Fibroblast of upper back skin (primary cell): ENCODE measurements at regions not wholly inside any gene's neighbourhood (a gene's known extent, or its start where the extent isn't known, plus 50 kb on each side); places are given as distances from the start of the nearest gene placed in this dataset.

Experiments
- DNase-seq: peaks from one replicate; pipeline ENCODE4 v3.0.0-alpha.2; 2013

DNA sequence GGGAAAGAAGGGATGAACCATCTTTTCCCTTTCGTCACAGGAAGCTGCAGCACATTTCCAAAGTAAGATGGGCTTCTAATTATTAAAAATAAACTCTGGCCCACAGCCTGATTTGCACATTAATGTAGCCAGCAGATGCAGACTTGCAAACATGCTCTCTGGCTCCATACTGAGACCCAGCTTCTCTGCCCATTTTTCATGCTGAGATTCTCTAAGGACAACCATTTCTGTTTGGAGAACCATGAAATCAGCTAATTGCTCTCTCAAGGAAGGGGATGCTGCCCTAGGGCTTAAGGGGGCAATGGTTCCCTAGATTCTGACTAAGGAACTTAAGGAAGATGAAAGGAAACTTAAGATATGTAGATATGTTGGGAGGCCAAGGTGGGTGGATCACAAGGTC lies 63.0 kb upstream of the CES5A start:
- DNase-seq, result no peak

DNA sequence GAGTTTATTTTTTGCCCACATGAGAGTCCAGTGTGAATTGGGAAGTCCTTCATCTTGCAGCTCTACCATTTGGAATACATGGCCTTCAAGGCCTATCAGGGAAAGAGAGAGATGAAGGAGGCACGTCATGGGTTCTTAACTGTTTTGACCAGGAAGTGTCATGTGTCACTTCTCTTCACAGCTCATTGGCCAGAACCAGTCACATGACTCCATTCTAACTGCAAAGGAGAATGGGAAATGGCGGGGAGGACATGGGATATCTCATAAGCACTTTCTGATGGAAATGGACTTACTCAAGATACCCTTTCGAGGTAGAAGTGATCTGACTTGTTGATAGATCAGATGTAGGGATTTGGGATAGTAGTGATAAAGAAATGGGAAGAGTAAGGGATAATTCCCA lies 57.9 kb upstream of the CES5A start:
- DNase-seq, result no peak

DNA sequence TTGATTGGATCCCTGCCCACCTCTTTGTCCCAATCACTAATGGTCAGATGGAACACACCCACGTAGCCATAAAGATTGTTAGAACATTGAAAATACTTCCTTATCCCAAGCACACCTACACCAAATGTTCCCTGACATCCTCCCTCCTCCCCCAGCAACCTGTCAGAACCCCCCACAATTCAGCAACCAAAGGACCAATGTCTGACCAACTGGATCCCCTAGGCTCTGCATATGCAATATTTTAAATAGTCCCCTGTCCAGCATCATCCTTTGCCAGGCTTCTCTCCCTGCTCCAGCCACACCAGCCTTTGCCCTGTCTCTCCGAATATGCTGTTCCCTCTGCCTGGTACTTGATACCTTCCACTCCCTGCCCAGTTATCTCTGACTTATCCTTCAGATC lies 54.9 kb upstream of the CES5A start:
- no peak for DNase-seq

DNA sequence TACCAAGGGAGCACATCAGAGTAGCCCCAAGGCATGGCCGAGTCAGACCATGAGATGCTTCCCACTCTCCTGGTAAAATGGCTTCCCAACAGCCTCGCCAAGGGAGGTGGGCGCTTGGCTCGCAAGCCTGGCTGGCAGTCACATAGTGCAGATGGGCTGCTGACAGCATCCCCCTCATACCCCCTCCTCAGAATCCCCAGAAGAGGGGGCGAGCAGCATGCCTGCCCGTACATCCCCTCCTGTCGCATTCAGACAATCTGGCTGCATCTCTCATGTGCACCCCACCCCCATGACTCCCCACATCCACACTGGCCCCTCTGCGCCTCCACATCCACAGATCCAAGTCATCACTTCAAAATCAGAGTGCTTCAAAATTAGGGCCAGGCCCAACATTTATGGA lies 54.0 kb upstream of the CES5A start:
- no peak for DNase-seq

DNA sequence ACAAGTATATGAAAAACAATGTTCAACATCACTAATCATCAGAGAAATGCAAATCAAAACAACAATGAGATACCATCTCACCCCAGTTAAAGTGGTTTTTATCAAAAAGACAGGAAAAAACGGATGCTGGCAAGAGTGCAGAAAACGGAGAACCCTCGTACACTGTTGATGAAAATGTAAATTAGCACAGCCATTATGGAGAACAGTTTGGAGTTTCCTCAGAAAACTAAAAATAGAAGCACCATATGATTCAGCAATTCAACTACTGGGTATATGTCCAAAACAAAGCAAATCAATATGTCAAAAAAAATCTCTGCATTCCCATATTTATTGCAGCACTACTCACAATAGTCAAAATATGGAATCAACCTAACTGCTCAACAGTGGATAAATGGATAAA lies 50.1 kb upstream of the CES5A start:
- DNase-seq, result no peak
